A549 (cell line): ENCODE measurements at regions not wholly inside any gene's neighbourhood (a gene's known extent, or its start where the extent isn't known, plus 50 kb on each side); places are given as distances from the start of the nearest gene placed in this dataset.

Source experiments
- ATAC-seq, 2 experiments: fragments of 200-7000 bp in 1 of 2; fragments of >200 bp in 1 of 2; cut with Nextera tagmentation in 1 of 2; cut with Tn5 transposase in 1 of 2; 3 replicates each; pipeline versions ENCODE4 v1.8.0 to v1.9.1; 2018 to 2020; ENCODE audit warnings: mild to moderate bottlenecking in 1 of 2, moderate library complexity in 1 of 2
- CTCF ChIA-PET: fragments of 300-600 bp; sonication (Branson Sonifier 250); formaldehyde crosslinking; extraction: SDS; loops from one replicate; lab custom pipeline; 2021; ENCODE audit warnings: antibody characterized with exemption, inconsistent platforms; lab: Yijun Ruan, JAX
- POLR2A ChIA-PET: fragments of 350-600 bp; formaldehyde crosslinking; extraction: SDS; loops from one replicate; lab custom pipeline; 2021; ENCODE audit warnings: antibody characterized with exemption, inconsistent platforms; lab: Yijun Ruan, JAX
- DNase-seq, 2 experiments: peaks; one replicate each; pipeline versions ENCODE4 v3.0.0 to v3.0.0-alpha.2; 2011 to 2016; ENCODE audit warnings: low read depth in 1 of 2, low spot score in 1 of 2
- FAIRE-seq: peaks from 2 replicates; lab custom pipeline; 2011; peaks lifted over from hg19 to GRCh38; lab: Jason Lieb, UNC
- H3K27ac ChIP-seq, 2 experiments: fragments of >200 bp; sonication (Bioruptor Twin); formaldehyde crosslinking; 3 replicates each; pipeline ENCODE4 v1.5.1; 2016 to 2017
- H3K4me1 ChIP-seq: fragments of >200 bp; sonication (Bioruptor Twin); formaldehyde crosslinking; 3 replicates; pipeline ENCODE4 v1.6.1; 2016
- H3K4me2 ChIP-seq: fragments of >200 bp; sonication (Bioruptor Twin); formaldehyde crosslinking; 3 replicates; pipeline ENCODE4 v1.6.1; 2016
- H3K4me3 ChIP-seq: fragments of >200 bp; sonication (Bioruptor Twin); formaldehyde crosslinking; 3 replicates; pipeline ENCODE4 v1.5.1; 2016
- H3K9me3 ChIP-seq: fragments of >200 bp; sonication (Bioruptor Twin); formaldehyde crosslinking; 3 replicates; pipeline ENCODE4 v1.6.1; 2016
- EHF ChIP-seq: fragments of 250-450 bp; sonication (Bioruptor Pico); IDR thresholded peaks from 2 replicates; pipeline ENCODE4 v1.5.0; 2020; ENCODE audit warnings: mild to moderate bottlenecking
- EHMT2 ChIP-seq: fragments of 200-600 bp; sonication (generic); IDR thresholded peaks from 2 replicates; pipeline ENCODE4 v1.6.1; 2016; ENCODE audit warnings: antibody characterized with exemption, low read depth, mild to moderate bottlenecking, moderate library complexity
- FOSB ChIP-seq: fragments of 250-450 bp; sonication (Bioruptor Pico); IDR thresholded peaks from 2 replicates; pipeline ENCODE4 v1.5.0; 2020; ENCODE audit warnings: mild to moderate bottlenecking, moderate library complexity
- HDAC2 ChIP-seq: fragments of 200-600 bp; sonication (generic); IDR thresholded peaks from 2 replicates; pipeline ENCODE4 v1.6.1; 2016
- RCOR1 ChIP-seq: fragments of 150-350 bp; IDR thresholded peaks from 2 replicates; pipeline ENCODE4 v1.6.1; 2014; ENCODE audit warnings: antibody characterized with exemption, low read length, low read depth
- RFX5 ChIP-seq: fragments of 450-650 bp; IDR thresholded peaks from 2 replicates; pipeline ENCODE4 v1.7.1; 2014; ENCODE audit warnings: antibody characterized with exemption, mild to moderate bottlenecking, moderate library complexity
- SREBF2 ChIP-seq: fragments of 450-650 bp; IDR thresholded peaks from 2 replicates; pipeline ENCODE4 v1.6.1; 2014; ENCODE audit warnings: mild to moderate bottlenecking, moderate library complexity
- TFCP2L1 ChIP-seq: fragments of 250-450 bp; sonication (Bioruptor Pico); IDR thresholded peaks from 2 replicates; pipeline ENCODE4 v1.5.0; 2021; ENCODE audit warnings: mild to moderate bottlenecking
- WGBS: methylation state at CpG from one replicate; pipeline ENCODE4 v1.1.6; 2017; ENCODE audit errors: missing lambda C conversion rate; 5-methylcytosine and 5-hydroxymethylcytosine counted together
- TF ChIP-seq, protein P1 (sequence below): fragments of 200-600 bp; sonication (generic); IDR thresholded peaks from 2 replicates; pipeline ENCODE4 v1.6.1; 2016; ENCODE audit warnings: antibody characterized with exemption, mild to moderate bottlenecking, moderate library complexity
- TF ChIP-seq, protein P2 (sequence below): IDR thresholded peaks from 2 replicates; pipeline ENCODE4 v1.6.1; 2012; ENCODE audit warnings: low read depth, borderline replicate concordance
- TF ChIP-seq, protein P3 (sequence below): fragments of 250-450 bp; sonication (Bioruptor Pico); IDR thresholded peaks from 2 replicates; pipeline ENCODE4 v1.5.0; 2021; ENCODE audit warnings: mild to moderate bottlenecking, moderate library complexity, borderline replicate concordance
- TF ChIP-seq, protein P4 (sequence below): fragments of 150-350 bp; IDR thresholded peaks from 2 replicates; pipeline ENCODE4 v1.6.1; 2014; ENCODE audit warnings: low read depth, mild to moderate bottlenecking, low read length

DNA sequence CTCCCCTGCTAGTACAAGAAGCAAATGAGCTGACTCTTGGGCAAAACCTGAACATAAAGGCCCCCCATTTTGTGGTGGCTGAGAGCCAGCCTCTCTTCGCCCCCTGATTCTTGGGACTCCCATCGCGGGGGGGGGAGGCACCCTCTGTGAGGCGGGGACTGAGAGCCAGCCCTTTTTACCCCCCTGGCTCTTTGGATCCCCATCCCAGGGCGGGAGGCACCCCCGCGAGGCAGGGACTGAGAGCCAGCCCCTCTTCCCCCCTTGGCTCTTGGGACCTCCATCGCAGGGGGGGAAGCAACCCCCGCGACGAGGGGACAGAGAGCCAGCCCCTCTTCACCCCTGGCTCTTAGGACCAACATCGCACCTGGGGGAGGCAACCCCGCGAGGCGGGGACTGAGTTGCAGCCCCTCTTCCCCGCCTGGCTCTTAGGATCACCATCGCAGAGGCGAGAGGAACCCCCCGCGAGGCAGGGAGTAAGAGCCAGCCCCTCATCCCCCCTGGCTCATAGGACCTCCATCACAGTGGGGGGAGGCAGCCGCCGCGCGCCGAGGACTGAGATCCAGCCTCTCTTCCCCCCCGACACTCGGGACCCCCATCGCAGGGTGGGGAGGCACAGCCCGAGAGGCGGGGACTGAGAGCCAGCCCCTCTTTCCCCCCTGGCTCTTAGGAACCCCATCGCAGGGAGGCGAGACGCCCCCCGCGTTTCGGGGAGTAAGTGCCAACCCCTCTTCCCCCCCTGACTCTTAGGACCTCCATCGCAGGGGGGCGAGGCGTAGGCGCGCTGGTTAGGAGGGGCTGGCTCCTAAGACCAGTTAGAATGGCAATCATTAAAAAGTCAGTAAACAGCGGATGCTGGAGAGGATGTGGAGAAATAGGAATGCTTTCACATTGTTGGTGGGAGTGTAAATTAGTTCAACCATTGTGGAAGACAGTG is 2428.4 kb upstream of the PCDH20 start:
- no peak for ATAC-seq
- no peak overlapping the region for H3K4me3 ChIP-seq
- no peak overlapping the region for H3K4me2 ChIP-seq
- TF ChIP-seq FOSB (CRISPR knock-in tag) = no peak
- no peak for TF ChIP-seq SREBF2
- no peak for TF ChIP-seq HDAC2
- no peak for TF ChIP-seq RFX5
- TF ChIP-seq, protein P1, sequence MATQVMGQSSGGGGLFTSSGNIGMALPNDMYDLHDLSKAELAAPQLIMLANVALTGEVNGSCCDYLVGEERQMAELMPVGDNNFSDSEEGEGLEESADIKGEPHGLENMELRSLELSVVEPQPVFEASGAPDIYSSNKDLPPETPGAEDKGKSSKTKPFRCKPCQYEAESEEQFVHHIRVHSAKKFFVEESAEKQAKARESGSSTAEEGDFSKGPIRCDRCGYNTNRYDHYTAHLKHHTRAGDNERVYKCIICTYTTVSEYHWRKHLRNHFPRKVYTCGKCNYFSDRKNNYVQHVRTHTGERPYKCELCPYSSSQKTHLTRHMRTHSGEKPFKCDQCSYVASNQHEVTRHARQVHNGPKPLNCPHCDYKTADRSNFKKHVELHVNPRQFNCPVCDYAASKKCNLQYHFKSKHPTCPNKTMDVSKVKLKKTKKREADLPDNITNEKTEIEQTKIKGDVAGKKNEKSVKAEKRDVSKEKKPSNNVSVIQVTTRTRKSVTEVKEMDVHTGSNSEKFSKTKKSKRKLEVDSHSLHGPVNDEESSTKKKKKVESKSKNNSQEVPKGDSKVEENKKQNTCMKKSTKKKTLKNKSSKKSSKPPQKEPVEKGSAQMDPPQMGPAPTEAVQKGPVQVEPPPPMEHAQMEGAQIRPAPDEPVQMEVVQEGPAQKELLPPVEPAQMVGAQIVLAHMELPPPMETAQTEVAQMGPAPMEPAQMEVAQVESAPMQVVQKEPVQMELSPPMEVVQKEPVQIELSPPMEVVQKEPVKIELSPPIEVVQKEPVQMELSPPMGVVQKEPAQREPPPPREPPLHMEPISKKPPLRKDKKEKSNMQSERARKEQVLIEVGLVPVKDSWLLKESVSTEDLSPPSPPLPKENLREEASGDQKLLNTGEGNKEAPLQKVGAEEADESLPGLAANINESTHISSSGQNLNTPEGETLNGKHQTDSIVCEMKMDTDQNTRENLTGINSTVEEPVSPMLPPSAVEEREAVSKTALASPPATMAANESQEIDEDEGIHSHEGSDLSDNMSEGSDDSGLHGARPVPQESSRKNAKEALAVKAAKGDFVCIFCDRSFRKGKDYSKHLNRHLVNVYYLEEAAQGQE = no peak
- TF ChIP-seq, protein P2, sequence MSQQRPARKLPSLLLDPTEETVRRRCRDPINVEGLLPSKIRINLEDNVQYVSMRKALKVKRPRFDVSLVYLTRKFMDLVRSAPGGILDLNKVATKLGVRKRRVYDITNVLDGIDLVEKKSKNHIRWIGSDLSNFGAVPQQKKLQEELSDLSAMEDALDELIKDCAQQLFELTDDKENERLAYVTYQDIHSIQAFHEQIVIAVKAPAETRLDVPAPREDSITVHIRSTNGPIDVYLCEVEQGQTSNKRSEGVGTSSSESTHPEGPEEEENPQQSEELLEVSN = no peak
- no peak for FAIRE-seq
- H3K27ac ChIP-seq = no peak overlapping the region
- no peaks in the 10 kb centered on the region; the same call in 2 of the 3 replicates for H3K9me3 ChIP-seq
- no peaks in the 10 kb centered on the region for H3K4me1 ChIP-seq
- ChIA-PET CTCF (no interaction called here), POLR2A (no interaction called here)
- WGBS = 89% methylated on average over 3 of the region's 42 CpGs
- no peak for DNase-seq

DNA sequence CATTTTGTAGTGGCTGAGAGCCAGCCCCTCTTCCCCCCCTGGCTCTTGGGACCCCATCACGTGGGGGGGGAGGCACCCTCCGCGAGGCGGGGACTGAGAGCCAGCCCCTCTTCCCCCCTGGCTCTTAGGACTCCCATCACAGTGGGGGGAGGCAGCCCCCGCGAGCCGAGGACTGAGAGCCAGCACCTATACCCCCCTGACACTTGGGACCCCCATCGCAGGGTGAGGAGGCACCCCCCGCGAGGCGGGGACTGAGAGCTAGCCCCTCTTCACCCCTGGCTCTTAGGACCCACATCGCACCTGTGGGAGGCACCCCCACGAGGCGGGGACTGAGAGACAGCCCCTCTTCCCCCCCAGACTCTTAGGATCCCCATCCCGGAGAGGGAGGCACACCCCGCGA is 2426.5 kb upstream of the PCDH20 start:
- TF ChIP-seq TFCP2L1 (CRISPR knock-in tag) = no peak
- TF ChIP-seq, protein P3, sequence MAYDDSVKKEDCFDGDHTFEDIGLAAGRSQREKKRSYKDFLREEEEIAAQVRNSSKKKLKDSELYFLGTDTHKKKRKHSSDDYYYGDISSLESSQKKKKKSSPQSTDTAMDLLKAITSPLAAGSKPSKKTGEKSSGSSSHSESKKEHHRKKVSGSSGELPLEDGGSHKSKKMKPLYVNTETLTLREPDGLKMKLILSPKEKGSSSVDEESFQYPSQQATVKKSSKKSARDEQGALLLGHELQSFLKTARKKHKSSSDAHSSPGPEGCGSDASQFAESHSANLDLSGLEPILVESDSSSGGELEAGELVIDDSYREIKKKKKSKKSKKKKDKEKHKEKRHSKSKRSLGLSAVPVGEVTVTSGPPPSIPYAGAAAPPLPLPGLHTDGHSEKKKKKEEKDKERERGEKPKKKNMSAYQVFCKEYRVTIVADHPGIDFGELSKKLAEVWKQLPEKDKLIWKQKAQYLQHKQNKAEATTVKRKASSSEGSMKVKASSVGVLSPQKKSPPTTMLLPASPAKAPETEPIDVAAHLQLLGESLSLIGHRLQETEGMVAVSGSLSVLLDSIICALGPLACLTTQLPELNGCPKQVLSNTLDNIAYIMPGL (CRISPR knock-in tag) = no peak
- no peak for TF ChIP-seq RCOR1
- TF ChIP-seq EHMT2 = no peak
- H3K4me2 ChIP-seq = no peak overlapping the region
- ATAC-seq (no peak), FAIRE-seq (no peak), DNase-seq (no peak)
- POLR2A ChIA-PET = no interaction called here
- H3K4me1 ChIP-seq = no peaks in the 10 kb centered on the region
- no peak overlapping the region for H3K27ac ChIP-seq
- CTCF ChIA-PET = no interaction called here
- H3K9me3 ChIP-seq = no peaks in the 10 kb centered on the region; the same call in 2 of the 3 replicates
- H3K4me3 ChIP-seq = no peak overlapping the region
- no CpG with 5 or more reads among the region's 17 CpGs for WGBS

DNA sequence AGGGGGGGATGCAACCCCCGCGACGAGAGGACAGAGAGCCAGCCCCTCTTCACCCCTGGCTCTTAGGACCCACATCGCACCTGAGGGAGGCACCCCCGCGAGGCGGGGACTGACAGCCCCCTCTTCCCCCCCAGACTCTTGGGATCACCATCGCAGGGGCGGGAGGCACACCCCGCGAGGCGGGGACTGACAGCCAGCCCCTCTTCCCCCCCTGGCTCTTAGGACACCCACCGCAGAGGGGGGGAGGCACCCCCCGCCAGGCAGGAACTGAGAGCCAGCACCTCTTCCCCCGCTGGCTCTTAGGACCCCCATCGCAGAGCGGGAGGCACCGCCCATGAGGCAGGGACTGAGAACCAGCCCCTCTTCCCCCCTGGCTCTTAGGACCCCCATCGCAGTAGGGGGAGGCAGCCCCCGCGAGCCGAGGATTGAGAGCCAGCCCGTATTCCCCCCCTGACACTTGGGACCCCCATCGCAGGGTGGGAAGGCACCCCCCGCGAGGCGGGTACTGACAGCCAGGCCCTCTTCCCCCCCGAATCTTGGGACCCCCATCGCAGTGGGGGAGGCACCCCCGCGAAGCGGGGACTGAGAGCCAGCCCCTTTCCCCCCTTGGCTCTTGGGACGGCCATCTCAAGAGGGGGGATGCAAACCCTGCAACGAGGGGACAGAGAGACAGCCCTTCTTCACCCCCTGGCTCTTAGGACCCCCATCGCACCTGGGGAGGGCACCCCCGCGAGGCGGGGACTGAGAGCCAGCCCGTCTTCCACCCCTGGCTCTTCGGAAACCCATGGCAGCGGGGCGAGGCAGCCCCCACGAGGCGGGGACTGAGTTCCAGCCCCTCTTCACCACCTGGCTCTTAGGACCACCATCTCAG is 2425.1 kb upstream of the PCDH20 start:
- Histone ChIP-seq H3K4me1 (no peaks in the 10 kb centered on the region), H3K9me3 (no peaks in the 10 kb centered on the region; the same call in 2 of the 3 replicates), H3K4me3 (no peak overlapping the region), H3K4me2 (no peak overlapping the region), H3K27ac (no peak overlapping the region)
- WGBS = no CpG with 5 or more reads among the region's 44 CpGs
- no peak for ATAC-seq
- TF ChIP-seq, protein P4, sequence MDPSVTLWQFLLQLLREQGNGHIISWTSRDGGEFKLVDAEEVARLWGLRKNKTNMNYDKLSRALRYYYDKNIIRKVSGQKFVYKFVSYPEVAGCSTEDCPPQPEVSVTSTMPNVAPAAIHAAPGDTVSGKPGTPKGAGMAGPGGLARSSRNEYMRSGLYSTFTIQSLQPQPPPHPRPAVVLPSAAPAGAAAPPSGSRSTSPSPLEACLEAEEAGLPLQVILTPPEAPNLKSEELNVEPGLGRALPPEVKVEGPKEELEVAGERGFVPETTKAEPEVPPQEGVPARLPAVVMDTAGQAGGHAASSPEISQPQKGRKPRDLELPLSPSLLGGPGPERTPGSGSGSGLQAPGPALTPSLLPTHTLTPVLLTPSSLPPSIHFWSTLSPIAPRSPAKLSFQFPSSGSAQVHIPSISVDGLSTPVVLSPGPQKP = no peak
- no peak for TF ChIP-seq EHF (CRISPR knock-in tag)
- CTCF ChIA-PET = no interaction called here
- no peak for DNase-seq
- POLR2A ChIA-PET = no interaction called here
- no peak for FAIRE-seq
